HL-60 (cell line): ENCODE measurements at regions not wholly inside any gene's neighbourhood (a gene's known extent, or its start where the extent isn't known, plus 50 kb on each side); places are given as distances from the start of the nearest gene placed in this dataset.

Source experiments
- GABPA ChIP-seq: IDR thresholded peaks from 2 replicates; pipeline ENCODE4 v1.6.1; 2012; ENCODE audit warnings: low read depth
- POLR2AphosphoS5 ChIP-seq: IDR thresholded peaks from 2 replicates; pipeline ENCODE4 v1.6.1; 2012; ENCODE audit warnings: low read depth
- SPI1 ChIP-seq: IDR thresholded peaks from 2 replicates; pipeline ENCODE4 v1.6.1; 2012; ENCODE audit warnings: low read depth, mild to moderate bottlenecking, borderline replicate concordance
- TF ChIP-seq, protein P1 (sequence below): IDR thresholded peaks from one replicate; pipeline ENCODE4 v1.5.1; 2011; ENCODE audit warnings: low read length, control low read depth, inconsistent platforms; ENCODE audit not compliant: insufficient read depth
- TF ChIP-seq, protein P2 (sequence below): IDR thresholded peaks from 2 replicates; pipeline ENCODE4 v1.6.1; 2012; ENCODE audit warnings: low read depth; ENCODE audit not compliant: insufficient replicate concordance

DNA sequence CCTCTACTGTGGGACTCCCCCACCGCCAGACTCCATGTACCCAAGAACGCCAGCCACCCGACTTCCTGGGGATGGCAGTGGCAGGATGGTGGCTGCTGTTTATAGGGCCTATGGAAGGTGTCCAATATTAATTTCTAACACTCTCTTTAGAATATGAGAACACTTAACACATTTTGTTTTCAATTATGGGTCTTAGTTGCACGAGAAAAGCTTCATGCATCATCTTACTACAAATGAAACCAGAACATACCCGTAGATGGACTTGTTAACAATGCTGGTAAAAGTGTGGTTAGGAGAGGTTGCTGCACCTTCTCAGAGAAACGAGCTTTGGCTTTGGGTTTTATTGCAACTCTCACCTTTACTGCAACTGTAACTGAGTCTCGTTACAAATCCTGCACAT, 335.6 kb upstream of the ID2 start:
- TF ChIP-seq, protein P1, sequence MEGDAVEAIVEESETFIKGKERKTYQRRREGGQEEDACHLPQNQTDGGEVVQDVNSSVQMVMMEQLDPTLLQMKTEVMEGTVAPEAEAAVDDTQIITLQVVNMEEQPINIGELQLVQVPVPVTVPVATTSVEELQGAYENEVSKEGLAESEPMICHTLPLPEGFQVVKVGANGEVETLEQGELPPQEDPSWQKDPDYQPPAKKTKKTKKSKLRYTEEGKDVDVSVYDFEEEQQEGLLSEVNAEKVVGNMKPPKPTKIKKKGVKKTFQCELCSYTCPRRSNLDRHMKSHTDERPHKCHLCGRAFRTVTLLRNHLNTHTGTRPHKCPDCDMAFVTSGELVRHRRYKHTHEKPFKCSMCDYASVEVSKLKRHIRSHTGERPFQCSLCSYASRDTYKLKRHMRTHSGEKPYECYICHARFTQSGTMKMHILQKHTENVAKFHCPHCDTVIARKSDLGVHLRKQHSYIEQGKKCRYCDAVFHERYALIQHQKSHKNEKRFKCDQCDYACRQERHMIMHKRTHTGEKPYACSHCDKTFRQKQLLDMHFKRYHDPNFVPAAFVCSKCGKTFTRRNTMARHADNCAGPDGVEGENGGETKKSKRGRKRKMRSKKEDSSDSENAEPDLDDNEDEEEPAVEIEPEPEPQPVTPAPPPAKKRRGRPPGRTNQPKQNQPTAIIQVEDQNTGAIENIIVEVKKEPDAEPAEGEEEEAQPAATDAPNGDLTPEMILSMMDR: no peak
- TF ChIP-seq POLR2AphosphoS5 (no peak), SPI1 (no peak), GABPA (no peak)
- TF ChIP-seq, protein P2, sequence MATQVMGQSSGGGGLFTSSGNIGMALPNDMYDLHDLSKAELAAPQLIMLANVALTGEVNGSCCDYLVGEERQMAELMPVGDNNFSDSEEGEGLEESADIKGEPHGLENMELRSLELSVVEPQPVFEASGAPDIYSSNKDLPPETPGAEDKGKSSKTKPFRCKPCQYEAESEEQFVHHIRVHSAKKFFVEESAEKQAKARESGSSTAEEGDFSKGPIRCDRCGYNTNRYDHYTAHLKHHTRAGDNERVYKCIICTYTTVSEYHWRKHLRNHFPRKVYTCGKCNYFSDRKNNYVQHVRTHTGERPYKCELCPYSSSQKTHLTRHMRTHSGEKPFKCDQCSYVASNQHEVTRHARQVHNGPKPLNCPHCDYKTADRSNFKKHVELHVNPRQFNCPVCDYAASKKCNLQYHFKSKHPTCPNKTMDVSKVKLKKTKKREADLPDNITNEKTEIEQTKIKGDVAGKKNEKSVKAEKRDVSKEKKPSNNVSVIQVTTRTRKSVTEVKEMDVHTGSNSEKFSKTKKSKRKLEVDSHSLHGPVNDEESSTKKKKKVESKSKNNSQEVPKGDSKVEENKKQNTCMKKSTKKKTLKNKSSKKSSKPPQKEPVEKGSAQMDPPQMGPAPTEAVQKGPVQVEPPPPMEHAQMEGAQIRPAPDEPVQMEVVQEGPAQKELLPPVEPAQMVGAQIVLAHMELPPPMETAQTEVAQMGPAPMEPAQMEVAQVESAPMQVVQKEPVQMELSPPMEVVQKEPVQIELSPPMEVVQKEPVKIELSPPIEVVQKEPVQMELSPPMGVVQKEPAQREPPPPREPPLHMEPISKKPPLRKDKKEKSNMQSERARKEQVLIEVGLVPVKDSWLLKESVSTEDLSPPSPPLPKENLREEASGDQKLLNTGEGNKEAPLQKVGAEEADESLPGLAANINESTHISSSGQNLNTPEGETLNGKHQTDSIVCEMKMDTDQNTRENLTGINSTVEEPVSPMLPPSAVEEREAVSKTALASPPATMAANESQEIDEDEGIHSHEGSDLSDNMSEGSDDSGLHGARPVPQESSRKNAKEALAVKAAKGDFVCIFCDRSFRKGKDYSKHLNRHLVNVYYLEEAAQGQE: no peak
